ENCODE measurements at regions not wholly inside any gene's neighbourhood (a gene's known extent, or its start where the extent isn't known, plus 50 kb on each side); places are given as distances from the start of the nearest gene placed in this dataset.
A peak's percentile ranks its signal among the peaks of the same experiment; 100 is the strongest.
"Not testable (repeated sequence)": the region's sequence is repeated elsewhere in the genome, so short reads cannot be mapped to it uniquely, and the experiment has no call there.

DNA sequence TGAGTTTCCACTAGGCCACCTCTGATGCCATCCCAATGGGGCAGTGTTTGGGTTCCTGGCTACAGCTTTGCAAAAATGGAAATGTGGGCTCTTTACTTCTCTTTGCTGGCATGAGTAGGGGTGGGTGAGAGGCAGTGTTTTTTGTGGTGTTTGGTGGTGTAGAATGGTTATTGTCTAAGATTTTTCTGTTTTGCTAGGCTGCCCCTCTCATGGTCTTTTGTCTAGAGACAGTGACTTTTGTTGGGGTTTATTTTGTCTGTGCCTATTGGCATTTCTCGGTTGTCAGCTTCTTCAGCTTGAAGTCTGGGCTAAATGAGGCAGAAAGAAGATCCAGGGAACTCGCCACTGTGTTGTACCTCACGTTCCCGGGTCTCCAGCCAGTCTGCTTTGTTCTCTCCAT is 112.1 kb downstream of the CENPF start:
- DNase-seq (ENCODE audit: low spot score): no peak

DNA sequence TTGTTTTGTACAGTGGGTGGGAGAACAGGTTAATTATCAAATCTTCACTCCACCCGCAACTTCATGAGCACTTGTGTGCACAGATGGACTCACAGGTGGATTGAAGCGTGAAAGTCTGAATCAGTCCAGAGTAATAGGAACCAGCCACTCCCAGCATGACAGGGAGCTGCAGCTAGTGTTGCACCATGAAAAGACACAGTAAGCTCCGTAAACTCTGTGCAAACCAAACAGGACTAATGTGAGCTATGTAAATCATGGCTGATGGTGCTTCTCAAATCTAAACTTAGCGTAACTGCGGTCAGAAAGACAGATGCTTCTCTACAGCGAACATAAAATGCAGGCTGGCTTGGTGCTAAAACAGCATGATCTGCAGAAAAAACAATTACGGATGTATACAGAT is 114.4 kb downstream of the CENPF start:
- DNase-seq (ENCODE audit: low spot score): no peak

DNA sequence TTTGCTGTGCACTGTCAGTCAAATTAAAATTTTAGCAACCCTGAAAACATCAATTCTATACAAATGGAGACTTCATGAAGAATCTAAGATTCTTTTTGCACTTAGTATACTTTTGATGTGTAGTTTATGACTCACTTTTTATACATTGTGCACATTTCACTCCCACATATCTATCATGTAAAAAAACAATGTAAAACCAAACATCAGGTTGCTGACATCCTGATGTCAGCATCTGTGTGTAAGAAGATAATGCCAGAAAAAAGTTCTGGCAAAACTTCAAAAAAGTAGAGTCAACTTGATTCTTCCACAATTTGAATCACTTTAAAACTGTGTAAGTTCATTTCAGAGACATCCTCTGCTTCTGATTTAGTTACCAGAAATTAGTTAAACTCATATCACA is 115.7 kb downstream of the CENPF start:
- DNase-seq (ENCODE audit: low spot score): no peak

DNA sequence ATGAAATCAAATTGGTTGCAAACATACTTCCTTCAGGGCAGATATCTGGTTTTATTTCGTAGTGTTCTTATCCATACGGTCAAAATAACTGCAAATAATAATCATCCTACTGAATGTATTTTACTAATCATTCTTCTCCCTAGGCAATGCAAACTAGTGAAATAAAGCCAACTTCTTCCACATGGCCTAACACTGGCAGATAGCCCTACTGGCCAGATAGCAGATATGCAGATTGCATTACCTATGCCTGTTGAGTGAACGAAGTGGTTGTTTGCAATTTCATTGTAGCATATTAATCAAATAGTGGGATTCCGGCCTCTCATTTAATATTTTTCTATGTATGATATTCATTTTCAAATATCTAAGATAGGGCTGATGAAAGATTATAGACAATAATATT is 116.2 kb downstream of the CENPF start:
- no peak for DNase-seq (ENCODE audit: low spot score)

- no peak for DNase-seq (ENCODE audit: low spot score)
These were observed 117.6 kb downstream of the CENPF start for GRCh38 chr1:214720561-214720960.

- DNase-seq (ENCODE audit: low spot score): no peak
These were observed 124.3 kb downstream of the CENPF start for GRCh38 chr1:214727274-214727673.

GRCh38 chr1:214739621-214740238 is 136.7 kb downstream of the CENPF start:
- peak; percentile 77 for DNase-seq (ENCODE audit: low spot score)

- DNase-seq (ENCODE audit: low spot score): no peak
These were observed 137.5 kb downstream of the CENPF start for GRCh38 chr1:214740471-214740870.

- DNase-seq (ENCODE audit: low spot score): no peak
These were observed 144.1 kb downstream of the CENPF start for GRCh38 chr1:214747050-214747635.

DNA sequence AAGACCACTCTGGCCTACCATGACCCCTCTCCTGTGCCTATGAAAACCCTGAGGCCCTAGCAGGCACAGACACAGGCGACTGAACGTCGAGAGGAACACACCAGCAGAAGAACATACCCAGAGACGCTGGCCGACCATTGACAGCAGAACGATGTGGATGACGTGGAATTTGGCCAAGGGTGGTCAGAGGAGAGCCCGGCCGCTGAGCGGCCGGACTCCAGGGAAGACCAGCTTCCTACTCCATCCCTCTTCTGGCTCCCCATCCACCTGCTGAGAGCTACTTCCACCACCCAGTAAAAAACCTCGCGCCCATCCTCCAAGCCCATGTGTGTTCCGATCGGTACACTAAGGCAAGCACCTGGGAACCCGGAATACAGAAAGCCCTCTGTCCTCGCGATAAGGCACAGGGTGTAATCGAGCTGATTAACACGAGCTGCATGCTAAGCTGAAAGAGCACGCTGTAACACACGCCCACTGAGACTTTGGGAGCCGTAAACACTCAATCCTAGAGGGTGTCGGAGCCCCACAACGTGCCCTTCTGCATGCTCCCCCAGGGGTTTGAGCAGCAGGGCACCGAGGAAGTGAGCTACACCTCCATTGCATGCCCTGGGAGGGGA is 150.3 kb downstream of the CENPF start:
- DNase-seq (ENCODE audit: low spot score): no peak

- DNase-seq (ENCODE audit: low spot score): no peak
These were observed 158.0 kb downstream of the CENPF start for GRCh38 chr1:214761030-214761429.

DNA sequence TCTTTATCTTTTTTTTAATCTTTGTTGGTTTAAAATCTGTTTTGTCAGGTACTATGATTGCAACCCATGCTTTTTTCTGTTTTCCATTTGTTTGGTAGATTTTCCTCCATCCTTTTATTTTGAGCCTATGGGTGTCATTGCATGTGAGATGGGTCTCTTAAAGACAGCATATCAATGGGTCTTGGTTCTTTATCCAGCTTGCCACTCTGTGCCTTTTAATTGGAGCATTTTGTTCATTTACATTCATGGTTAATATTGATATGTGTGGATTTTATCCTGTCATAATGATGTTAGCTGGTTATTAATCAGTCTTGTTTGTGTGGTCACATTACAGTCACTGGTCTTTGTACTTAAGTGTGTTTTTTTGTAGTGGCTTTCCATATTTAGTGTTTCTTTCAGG is 159.9 kb downstream of the CENPF start:
- DNase-seq (ENCODE audit: low spot score): no peak

GRCh38 chr1:214764502-214764901 is 161.5 kb downstream of the CENPF start:
- DNase-seq (ENCODE audit: low spot score): no peak

- no peak for DNase-seq (ENCODE audit: low spot score)
These were observed 164.2 kb downstream of the CENPF start for GRCh38 chr1:214767221-214767620.

GRCh38 chr1:214769666-214770065 is 166.7 kb downstream of the CENPF start:
- not testable (repeated sequence) for DNase-seq (ENCODE audit: low spot score)

GRCh38 chr1:214777364-214777763 is 174.4 kb downstream of the CENPF start:
- DNase-seq (ENCODE audit: low spot score): no peak

DNA sequence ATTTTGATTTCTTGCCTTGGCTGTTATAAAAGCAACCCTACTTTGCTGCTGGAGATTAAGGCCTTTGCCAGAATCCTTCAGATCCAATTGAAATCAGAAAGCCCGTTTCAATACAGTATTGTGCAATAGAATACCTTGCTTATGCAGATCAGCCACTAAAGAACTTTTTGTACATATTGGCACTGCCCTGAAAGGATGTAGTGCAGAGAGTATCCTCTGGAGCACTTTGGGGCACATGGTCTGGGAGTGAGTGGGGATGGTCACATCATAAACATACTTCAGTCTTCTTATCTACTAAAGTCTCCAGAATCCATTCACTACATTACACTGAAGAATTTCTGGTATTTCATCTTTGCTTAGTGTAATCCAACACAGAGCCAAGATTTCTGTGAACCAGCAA is 189.0 kb downstream of the CENPF start:
- no peak for DNase-seq (ENCODE audit: low spot score)

DNA sequence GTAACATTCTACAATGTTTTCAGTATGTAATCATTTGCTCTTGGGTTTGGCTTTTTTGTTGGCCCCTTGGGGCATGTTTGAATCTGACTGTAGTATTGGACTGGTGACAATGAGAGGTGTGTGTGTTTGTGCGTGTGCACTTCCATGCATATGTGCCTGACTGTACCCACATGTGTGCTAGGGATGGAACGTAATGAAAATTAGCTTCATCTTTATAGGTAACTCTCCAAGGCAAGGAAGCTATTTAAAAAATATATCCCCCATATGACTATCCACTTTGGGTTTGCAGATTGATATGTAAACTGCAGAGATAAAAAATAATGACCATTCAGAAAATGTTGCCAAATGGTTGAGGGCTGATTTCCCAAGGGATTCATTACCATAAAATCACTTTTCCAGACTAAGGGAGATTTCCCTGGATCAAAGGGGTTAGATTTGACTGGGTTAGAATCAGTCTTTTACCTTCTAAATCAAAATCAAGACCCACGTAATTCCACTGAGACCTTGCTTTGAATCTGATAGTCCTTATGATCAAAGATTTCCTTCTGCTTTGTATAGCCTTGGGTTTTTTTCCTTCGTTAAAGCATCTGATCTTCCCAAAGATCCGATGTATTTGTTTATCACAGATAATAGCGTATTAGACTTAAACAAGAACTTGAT is 189.7 kb downstream of the CENPF start:
- DNase-seq (ENCODE audit: low spot score): no peak

DNA sequence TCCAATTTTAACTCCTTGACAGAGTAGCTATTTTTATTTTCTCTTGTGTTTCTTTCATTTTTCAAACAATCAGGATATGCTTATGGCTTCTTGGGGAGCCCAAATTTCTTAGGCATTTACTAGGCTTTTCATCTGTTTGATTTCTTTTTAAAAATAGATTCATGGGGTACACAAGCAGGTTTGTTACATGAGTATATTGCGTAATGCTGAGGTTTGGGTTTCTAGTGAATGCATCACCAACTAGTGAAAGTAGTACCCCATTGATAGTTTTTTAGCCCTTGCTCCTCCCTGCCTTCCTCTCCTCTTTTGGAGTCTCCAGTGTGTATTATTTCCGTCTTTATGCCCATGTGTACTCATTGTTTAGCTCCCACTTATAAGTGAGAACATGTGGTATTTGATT is 190.7 kb downstream of the CENPF start:
- DNase-seq (ENCODE audit: low spot score): no peak

DNA sequence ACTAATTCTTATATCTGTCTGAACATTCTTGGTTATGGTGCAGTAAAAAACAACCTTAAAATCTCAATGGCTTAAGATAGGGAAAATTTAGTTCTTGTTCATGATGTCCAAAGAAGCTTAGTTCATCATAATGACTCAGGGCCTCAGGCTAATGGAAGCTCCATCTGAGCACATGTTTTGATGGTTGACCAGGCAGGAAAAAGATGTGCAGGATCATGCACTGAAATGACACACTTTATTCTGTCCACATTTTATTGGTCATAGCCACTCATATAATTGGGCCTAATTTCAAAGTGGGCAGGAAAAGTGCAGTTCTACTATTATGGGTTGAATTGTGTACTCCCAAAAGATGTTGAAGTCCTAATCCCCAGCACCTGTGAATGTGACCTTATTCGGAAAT is 198.2 kb downstream of the CENPF start:
- DNase-seq (ENCODE audit: low spot score): no peak

GRCh38 chr1:214808845-214809460 is 206.0 kb downstream of the CENPF start:
- no peak for DNase-seq (ENCODE audit: low spot score)

GRCh38 chr1:214816603-214817002 is 213.6 kb downstream of the CENPF start:
- DNase-seq (ENCODE audit: low spot score): no peak
